ENCODE measurements at regions not wholly inside any gene's neighbourhood (a gene's known extent, or its start where the extent isn't known, plus 50 kb on each side); places are given as distances from the start of the nearest gene placed in this dataset.
A peak's percentile ranks its signal among the peaks of the same experiment; 100 is the strongest.

DNA sequence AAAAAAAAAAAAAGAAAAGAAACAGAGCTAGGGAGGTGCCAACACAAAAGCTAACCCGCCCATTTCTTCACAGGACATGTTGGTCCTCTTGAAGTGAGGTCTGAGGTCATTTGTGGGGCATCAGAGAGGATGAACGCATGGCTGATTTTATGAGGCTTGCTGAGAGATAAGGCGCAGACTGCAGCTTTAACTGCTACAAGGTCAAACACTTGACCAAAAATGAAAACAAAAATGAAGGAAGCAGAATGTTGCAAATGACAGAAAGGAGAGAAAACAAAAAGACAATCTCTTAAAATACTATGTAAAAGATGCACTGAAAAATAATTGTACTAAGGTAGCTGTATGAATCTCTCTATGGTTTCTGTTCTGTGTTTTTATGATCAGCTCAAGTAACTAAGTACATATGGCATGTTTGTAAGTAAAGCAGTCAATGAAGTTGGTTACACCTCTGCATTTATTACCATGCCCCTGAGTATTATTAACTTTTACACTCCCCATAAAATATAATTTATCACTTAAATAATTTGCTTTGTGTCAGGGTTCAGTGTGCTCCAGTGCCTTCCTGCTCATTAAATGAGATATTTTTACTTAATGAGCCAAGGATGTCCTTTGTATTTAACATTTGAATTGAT, 249.1 kb upstream of the NR5A2 start (continued):
- TF ChIP-seq PRDM1 (tag by site-specific recombination; IDR thresholded peaks at IDR 0.05) (peak; percentile 65; the same call in 1 of the 2 replicates), ZNF19 (tag by site-specific recombination; IDR thresholded peaks at IDR 0.05; ENCODE audit: low read depth) (no peak), ZNF266 (tag by site-specific recombination; IDR thresholded peaks at IDR 0.05; ENCODE audit: low read depth) (no peak), ZFP37 (tag by site-specific recombination; IDR thresholded peaks at IDR 0.05) (0 out of 2 replicates have a peak, but pooled peaks have one; percentile 66), ZFP69B (tag by site-specific recombination; IDR thresholded peaks at IDR 0.05) (no peak), ZNF585B (tag by site-specific recombination; IDR thresholded peaks at IDR 0.05) (no peak), EGR2 (tag by site-specific recombination; IDR thresholded peaks at IDR 0.05; ENCODE audit: low read depth) (no peak), HOXD13 (CRISPR knock-in tag; IDR thresholded peaks at IDR 0.05; ENCODE audit: borderline replicate concordance) (peak; percentile 94), ZNF354C (tag by site-specific recombination; IDR thresholded peaks at IDR 0.05; ENCODE audit: borderline replicate concordance, low read depth) (no peak), MYNN (tag by site-specific recombination; IDR thresholded peaks at IDR 0.05; ENCODE audit: borderline replicate concordance) (no peak), ZBTB20 (tag by site-specific recombination; IDR thresholded peaks at IDR 0.05) (no peak), ZBTB8A (tag by site-specific recombination; IDR thresholded peaks at IDR 0.05) (peak; percentile 43), ZNF211 (tag by site-specific recombination; IDR thresholded peaks at IDR 0.05; ENCODE audit: low read depth) (no peak), MEIS1 (CRISPR knock-in tag; IDR thresholded peaks at IDR 0.05; ENCODE audit: borderline replicate concordance) (no peak), YY2 (tag by site-specific recombination; IDR thresholded peaks at IDR 0.05) (no peak), ZNF155 (tag by site-specific recombination; IDR thresholded peaks at IDR 0.05) (no peak), SALL2 (tag by site-specific recombination; IDR thresholded peaks at IDR 0.05; ENCODE audit: borderline replicate concordance) (no peak), ZNF521 (tag by site-specific recombination; IDR thresholded peaks at IDR 0.05) (no peak), ZNF366 (tag by site-specific recombination; conservative IDR thresholded peaks at IDR 0.05) (peak; percentile 89), ZNF830 (tag by site-specific recombination; IDR thresholded peaks at IDR 0.05; ENCODE audit: low read depth) (no peak), ZNF501 (tag by site-specific recombination; IDR thresholded peaks at IDR 0.05) (no peak), ZNF768 (tag by site-specific recombination; IDR thresholded peaks at IDR 0.05) (no peak), GLIS2 (tag by site-specific recombination; IDR thresholded peaks at IDR 0.05) (peak; percentile 61; the same call in 1 of the 2 replicates), ZFP41 (tag by site-specific recombination; IDR thresholded peaks at IDR 0.05; ENCODE audit: borderline replicate concordance) (no peak), ZNF23 (tag by site-specific recombination; IDR thresholded peaks at IDR 0.05; ENCODE audit: borderline replicate concordance) (no peak), IKZF3 (tag by site-specific recombination; IDR thresholded peaks at IDR 0.05) (peak; percentile 62)
- TF ChIP-seq, protein P1, sequence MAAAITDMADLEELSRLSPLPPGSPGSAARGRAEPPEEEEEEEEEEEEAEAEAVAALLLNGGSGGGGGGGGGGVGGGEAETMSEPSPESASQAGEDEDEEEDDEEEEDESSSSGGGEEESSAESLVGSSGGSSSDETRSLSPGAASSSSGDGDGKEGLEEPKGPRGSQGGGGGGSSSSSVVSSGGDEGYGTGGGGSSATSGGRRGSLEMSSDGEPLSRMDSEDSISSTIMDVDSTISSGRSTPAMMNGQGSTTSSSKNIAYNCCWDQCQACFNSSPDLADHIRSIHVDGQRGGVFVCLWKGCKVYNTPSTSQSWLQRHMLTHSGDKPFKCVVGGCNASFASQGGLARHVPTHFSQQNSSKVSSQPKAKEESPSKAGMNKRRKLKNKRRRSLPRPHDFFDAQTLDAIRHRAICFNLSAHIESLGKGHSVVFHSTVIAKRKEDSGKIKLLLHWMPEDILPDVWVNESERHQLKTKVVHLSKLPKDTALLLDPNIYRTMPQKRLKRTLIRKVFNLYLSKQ (tag by site-specific recombination; IDR thresholded peaks at IDR 0.05; ENCODE audit: borderline replicate concordance), result no peak
- TF ChIP-seq, protein P2, sequence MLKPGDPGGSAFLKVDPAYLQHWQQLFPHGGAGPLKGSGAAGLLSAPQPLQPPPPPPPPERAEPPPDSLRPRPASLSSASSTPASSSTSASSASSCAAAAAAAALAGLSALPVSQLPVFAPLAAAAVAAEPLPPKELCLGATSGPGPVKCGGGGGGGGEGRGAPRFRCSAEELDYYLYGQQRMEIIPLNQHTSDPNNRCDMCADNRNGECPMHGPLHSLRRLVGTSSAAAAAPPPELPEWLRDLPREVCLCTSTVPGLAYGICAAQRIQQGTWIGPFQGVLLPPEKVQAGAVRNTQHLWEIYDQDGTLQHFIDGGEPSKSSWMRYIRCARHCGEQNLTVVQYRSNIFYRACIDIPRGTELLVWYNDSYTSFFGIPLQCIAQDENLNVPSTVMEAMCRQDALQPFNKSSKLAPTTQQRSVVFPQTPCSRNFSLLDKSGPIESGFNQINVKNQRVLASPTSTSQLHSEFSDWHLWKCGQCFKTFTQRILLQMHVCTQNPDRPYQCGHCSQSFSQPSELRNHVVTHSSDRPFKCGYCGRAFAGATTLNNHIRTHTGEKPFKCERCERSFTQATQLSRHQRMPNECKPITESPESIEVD (tag by site-specific recombination; IDR thresholded peaks at IDR 0.05), result peak; percentile 95
- TF ChIP-seq, protein P3, sequence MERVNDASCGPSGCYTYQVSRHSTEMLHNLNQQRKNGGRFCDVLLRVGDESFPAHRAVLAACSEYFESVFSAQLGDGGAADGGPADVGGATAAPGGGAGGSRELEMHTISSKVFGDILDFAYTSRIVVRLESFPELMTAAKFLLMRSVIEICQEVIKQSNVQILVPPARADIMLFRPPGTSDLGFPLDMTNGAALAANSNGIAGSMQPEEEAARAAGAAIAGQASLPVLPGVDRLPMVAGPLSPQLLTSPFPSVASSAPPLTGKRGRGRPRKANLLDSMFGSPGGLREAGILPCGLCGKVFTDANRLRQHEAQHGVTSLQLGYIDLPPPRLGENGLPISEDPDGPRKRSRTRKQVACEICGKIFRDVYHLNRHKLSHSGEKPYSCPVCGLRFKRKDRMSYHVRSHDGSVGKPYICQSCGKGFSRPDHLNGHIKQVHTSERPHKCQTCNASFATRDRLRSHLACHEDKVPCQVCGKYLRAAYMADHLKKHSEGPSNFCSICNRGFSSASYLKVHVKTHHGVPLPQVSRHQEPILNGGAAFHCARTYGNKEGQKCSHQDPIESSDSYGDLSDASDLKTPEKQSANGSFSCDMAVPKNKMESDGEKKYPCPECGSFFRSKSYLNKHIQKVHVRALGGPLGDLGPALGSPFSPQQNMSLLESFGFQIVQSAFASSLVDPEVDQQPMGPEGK (tag by site-specific recombination; IDR thresholded peaks at IDR 0.05), result peak; percentile 65; the same call in 1 of the 2 replicates
- TF ChIP-seq, protein P4, sequence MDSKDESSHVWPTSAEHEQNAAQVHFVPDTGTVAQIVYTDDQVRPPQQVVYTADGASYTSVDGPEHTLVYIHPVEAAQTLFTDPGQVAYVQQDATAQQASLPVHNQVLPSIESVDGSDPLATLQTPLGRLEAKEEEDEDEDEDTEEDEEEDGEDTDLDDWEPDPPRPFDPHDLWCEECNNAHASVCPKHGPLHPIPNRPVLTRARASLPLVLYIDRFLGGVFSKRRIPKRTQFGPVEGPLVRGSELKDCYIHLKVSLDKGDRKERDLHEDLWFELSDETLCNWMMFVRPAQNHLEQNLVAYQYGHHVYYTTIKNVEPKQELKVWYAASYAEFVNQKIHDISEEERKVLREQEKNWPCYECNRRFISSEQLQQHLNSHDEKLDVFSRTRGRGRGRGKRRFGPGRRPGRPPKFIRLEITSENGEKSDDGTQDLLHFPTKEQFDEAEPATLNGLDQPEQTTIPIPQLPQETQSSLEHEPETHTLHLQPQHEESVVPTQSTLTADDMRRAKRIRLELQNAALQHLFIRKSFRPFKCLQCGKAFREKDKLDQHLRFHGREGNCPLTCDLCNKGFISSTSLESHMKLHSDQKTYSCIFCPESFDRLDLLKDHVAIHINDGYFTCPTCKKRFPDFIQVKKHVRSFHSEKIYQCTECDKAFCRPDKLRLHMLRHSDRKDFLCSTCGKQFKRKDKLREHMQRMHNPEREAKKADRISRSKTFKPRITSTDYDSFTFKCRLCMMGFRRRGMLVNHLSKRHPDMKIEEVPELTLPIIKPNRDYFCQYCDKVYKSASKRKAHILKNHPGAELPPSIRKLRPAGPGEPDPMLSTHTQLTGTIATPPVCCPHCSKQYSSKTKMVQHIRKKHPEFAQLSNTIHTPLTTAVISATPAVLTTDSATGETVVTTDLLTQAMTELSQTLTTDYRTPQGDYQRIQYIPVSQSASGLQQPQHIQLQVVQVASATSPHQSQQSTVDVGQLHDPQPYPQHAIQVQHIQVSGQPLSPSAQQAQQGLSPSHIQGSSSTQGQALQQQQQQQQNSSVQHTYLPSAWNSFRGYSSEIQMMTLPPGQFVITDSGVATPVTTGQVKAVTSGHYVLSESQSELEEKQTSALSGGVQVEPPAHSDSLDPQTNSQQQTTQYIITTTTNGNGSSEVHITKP (tag by site-specific recombination; IDR thresholded peaks at IDR 0.05), result peak; percentile 63

Data from HEK293 (cell line).